RCC 7860 (cell line): ENCODE measurements at regions not wholly inside any gene's neighbourhood (a gene's known extent, or its start where the extent isn't known, plus 50 kb on each side); places are given as distances from the start of the nearest gene placed in this dataset.
A peak's percentile ranks its signal among the peaks of the same experiment; 100 is the strongest.
"Not testable (repeated sequence)": the region's sequence is repeated elsewhere in the genome, so short reads cannot be mapped to it uniquely, and the experiment has no call there.

ENCODE experiments used
- DNase-seq: peaks from one replicate; pipeline ENCODE4 v3.0.0-alpha.2; 2015; ENCODE audit warnings: low spot score
- FAIRE-seq: peaks from 2 replicates; lab custom pipeline; 2012; peaks lifted over from hg19 to GRCh38; lab: Jason Lieb, UNC

- FAIRE-seq (no peak), DNase-seq (no peak)
Measured at GRCh38 chr7:153701678-153702077, 350.5 kb upstream of the DPP6 start.

- DNase-seq, FAIRE-seq: not testable (repeated sequence)
Measured at GRCh38 chr7:153723892-153724291, 328.3 kb upstream of the DPP6 start.

- FAIRE-seq, DNase-seq: not testable (repeated sequence)
Measured at GRCh38 chr7:153731504-153731903, 320.7 kb upstream of the DPP6 start.

GRCh38 chr7:153743434-153743833 is 308.8 kb upstream of the DPP6 start:
- FAIRE-seq, DNase-seq: not testable (repeated sequence)

GRCh38 chr7:153747969-153748368 is 304.2 kb upstream of the DPP6 start:
- not testable (repeated sequence) for DNase-seq, FAIRE-seq

GRCh38 chr7:153748885-153749284 is 303.3 kb upstream of the DPP6 start:
- not testable (repeated sequence) for DNase-seq, FAIRE-seq

GRCh38 chr7:153765869-153766268 is 286.3 kb upstream of the DPP6 start:
- not testable (repeated sequence) for FAIRE-seq

GRCh38 chr7:153766926-153767325 is 285.3 kb upstream of the DPP6 start:
- not testable (repeated sequence) for FAIRE-seq, DNase-seq

More at GRCh38 chr7:153765869-153766268, 286.3 kb upstream of the DPP6 start:
- not testable (repeated sequence) for DNase-seq

- DNase-seq (no peak), FAIRE-seq (no peak)
Measured at GRCh38 chr7:153772966-153773365, 279.2 kb upstream of the DPP6 start.

- FAIRE-seq, DNase-seq: not testable (repeated sequence)
Measured at GRCh38 chr7:153776940-153777339, 275.3 kb upstream of the DPP6 start.

- FAIRE-seq, DNase-seq: not testable (repeated sequence)
Measured at GRCh38 chr7:153797363-153797762, 254.8 kb upstream of the DPP6 start.

GRCh38 chr7:153808117-153808516 is 244.1 kb upstream of the DPP6 start:
- DNase-seq (no peak), FAIRE-seq (no peak)

- FAIRE-seq (no peak), DNase-seq (no peak)
Measured at GRCh38 chr7:153829525-153829924, 222.7 kb upstream of the DPP6 start.

GRCh38 chr7:153832160-153832559 is 220.0 kb upstream of the DPP6 start:
- FAIRE-seq (no peak), DNase-seq (no peak)

GRCh38 chr7:153835103-153835502 is 217.1 kb upstream of the DPP6 start:
- no peak for FAIRE-seq

GRCh38 chr7:153835712-153836265 is 216.4 kb upstream of the DPP6 start:
- no peak for FAIRE-seq
- DNase-seq = no peak

More at GRCh38 chr7:153835103-153835502, 217.1 kb upstream of the DPP6 start:
- peak; percentile 24 for DNase-seq

- FAIRE-seq = no peak
- DNase-seq = no peak
Measured at GRCh38 chr7:153838591-153838990, 213.6 kb upstream of the DPP6 start.

- no peak for DNase-seq
- FAIRE-seq = no peak
Measured at GRCh38 chr7:153840861-153841260, 211.3 kb upstream of the DPP6 start.

GRCh38 chr7:153847828-153848227 is 204.4 kb upstream of the DPP6 start:
- FAIRE-seq = no peak
- DNase-seq = no peak

GRCh38 chr7:153852261-153852660 is 199.9 kb upstream of the DPP6 start:
- no peak for FAIRE-seq
- no peak for DNase-seq

GRCh38 chr7:153858355-153858754 is 193.8 kb upstream of the DPP6 start:
- no peak for FAIRE-seq

GRCh38 chr7:153859239-153859638 is 193.0 kb upstream of the DPP6 start:
- FAIRE-seq = no peak

More at GRCh38 chr7:153858355-153858754, 193.8 kb upstream of the DPP6 start:
- DNase-seq = no peak

More at GRCh38 chr7:153859239-153859638, 193.0 kb upstream of the DPP6 start:
- no peak for DNase-seq
